ENCODE measurements at regions not wholly inside any gene's neighbourhood (a gene's known extent, or its start where the extent isn't known, plus 50 kb on each side); places are given as distances from the start of the nearest gene placed in this dataset.
"Not testable (repeated sequence)": the region's sequence is repeated elsewhere in the genome, so short reads cannot be mapped to it uniquely, and the experiment has no call there.

- not testable (repeated sequence) for TF ChIP-seq EZH2 (IDR thresholded peaks at IDR 0.05; ENCODE audit: insufficient read depth, poor library complexity, severe bottlenecking); EZH2phosphoT487 (IDR thresholded peaks at IDR 0.05; ENCODE audit: insufficient read depth, low read depth)
These were observed 187.5 kb downstream of the TMEM121 start for GRCh38 chr14:105713836-105714235.
